Loucy (cell line): ENCODE measurements at regions not wholly inside any gene's neighbourhood (a gene's known extent, or its start where the extent isn't known, plus 50 kb on each side); places are given as distances from the start of the nearest gene placed in this dataset.

Source experiments
- H2AFZ ChIP-seq: fragments of 200-600 bp; sonication (generic); 2 replicates; pipeline ENCODE4 v1.6.0; 2016; ENCODE audit warnings: antibody characterized with exemption, mild to moderate bottlenecking, low read length, moderate library complexity
- H3F3A ChIP-seq: fragments of 200-600 bp; 2 replicates; pipeline ENCODE4 v1.6.0; 2016; ENCODE audit warnings: antibody characterized with exemption, low read depth, mild to moderate bottlenecking
- H3K27me3 ChIP-seq: fragments of 200-600 bp; sonication (generic); 2 replicates; pipeline ENCODE4 v1.6.1; 2014; ENCODE audit warnings: low read length, mild to moderate bottlenecking; ENCODE audit not compliant: insufficient read depth, poor library complexity, severe bottlenecking
- H3K36me3 ChIP-seq: fragments of 200-600 bp; sonication (generic); 2 replicates; pipeline ENCODE4 v1.6.1; 2016; ENCODE audit warnings: low read length; ENCODE audit not compliant: insufficient read depth
- H3K4me1 ChIP-seq: fragments of 200-600 bp; sonication (generic); 2 replicates; pipeline ENCODE4 v1.5.1; 2014; ENCODE audit warnings: low read length, mild to moderate bottlenecking; ENCODE audit not compliant: insufficient read depth, poor library complexity, severe bottlenecking
- H3K4me2 ChIP-seq: fragments of 200-600 bp; sonication (generic); 2 replicates; pipeline ENCODE4 v1.6.0; 2014; ENCODE audit warnings: antibody characterized with exemption, low read length, low read depth, mild to moderate bottlenecking; ENCODE audit not compliant: poor library complexity, severe bottlenecking
- H3K4me3 ChIP-seq: fragments of 200-600 bp; sonication (generic); 2 replicates; pipeline ENCODE4 v1.5.1; 2014; ENCODE audit warnings: low read length, mild to moderate bottlenecking, mixed read lengths; ENCODE audit not compliant: poor library complexity, severe bottlenecking
- H3K79me2 ChIP-seq: fragments of 200-600 bp; sonication (generic); 2 replicates; pipeline ENCODE4 v1.6.1; 2014; ENCODE audit warnings: low read length; ENCODE audit not compliant: insufficient read depth
- H3K9ac ChIP-seq: fragments of 200-600 bp; sonication (generic); 2 replicates; pipeline ENCODE4 v1.6.0; 2014; ENCODE audit warnings: mild to moderate bottlenecking, low read depth, low read length, moderate library complexity; ENCODE audit not compliant: poor library complexity, severe bottlenecking
- H3K9me2 ChIP-seq: fragments of 200-600 bp; sonication (generic); replicated peaks from 2 replicates; pipeline ENCODE4 v1.6.1; 2016; ENCODE audit warnings: low read depth, low read length, mixed read lengths
- H3K9me3 ChIP-seq: fragments of 200-600 bp; sonication (generic); 2 replicates; pipeline ENCODE4 v1.6.1; 2014; ENCODE audit warnings: mild to moderate bottlenecking, antibody characterized with exemption, low read length, low read depth; ENCODE audit not compliant: insufficient read depth
- H4K20me1 ChIP-seq: fragments of 200-600 bp; sonication (generic); 2 replicates; pipeline ENCODE4 v1.6.0; 2014; ENCODE audit warnings: antibody characterized with exemption, low read length, mild to moderate bottlenecking; ENCODE audit not compliant: insufficient read depth, poor library complexity, severe bottlenecking
- EZH2phosphoT487 ChIP-seq: fragments of 200-600 bp; IDR thresholded peaks from 2 replicates; pipeline ENCODE4 v1.6.1; 2018; ENCODE audit warnings: antibody characterized with exemption, mild to moderate bottlenecking, moderate library complexity, borderline replicate concordance
- TF ChIP-seq, protein P1 (sequence below): fragments of 200-600 bp; sonication (generic); conservative IDR thresholded peaks from 2 replicates; pipeline ENCODE4 v1.5.1; 2014; ENCODE audit warnings: mild to moderate bottlenecking, antibody characterized with exemption, low read length

DNA sequence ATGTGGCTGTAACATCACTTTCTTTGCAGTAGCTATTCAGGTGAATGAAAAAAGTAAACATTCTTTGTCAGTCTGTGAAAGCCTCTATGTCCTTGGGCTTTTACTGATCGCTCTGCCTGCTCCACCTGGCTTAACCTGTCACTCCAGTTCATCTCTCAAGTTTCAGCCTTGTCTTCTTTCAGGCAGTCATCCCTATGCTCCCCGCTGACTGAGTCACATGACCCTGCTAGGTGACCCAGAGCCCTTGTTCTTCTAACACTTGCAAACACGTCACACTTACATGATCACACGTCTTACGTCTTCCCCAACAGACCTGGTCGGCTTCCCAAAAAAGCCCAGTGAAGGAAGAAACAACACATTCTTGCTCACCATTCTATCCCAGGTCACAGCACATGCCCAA, 499.3 kb upstream of the TENM4 start:
- Histone ChIP-seq H3K9me2 (no peaks in the 10 kb centered on the region), H3K79me2 (no peaks in the 10 kb centered on the region), H3K9ac (no peak overlapping the region), H3K4me1 (no peaks in the 10 kb centered on the region), H3K4me2 (no peak overlapping the region), H2AFZ (no peak overlapping the region), H4K20me1 (no peaks in the 10 kb centered on the region), H3F3A (no peaks in the 10 kb centered on the region), H3K36me3 (no peaks in the 10 kb centered on the region), H3K27me3 (no peaks in the 10 kb centered on the region), H3K4me3 (no peak overlapping the region), H3K9me3 (no peaks in the 10 kb centered on the region)
- TF ChIP-seq, protein P1, sequence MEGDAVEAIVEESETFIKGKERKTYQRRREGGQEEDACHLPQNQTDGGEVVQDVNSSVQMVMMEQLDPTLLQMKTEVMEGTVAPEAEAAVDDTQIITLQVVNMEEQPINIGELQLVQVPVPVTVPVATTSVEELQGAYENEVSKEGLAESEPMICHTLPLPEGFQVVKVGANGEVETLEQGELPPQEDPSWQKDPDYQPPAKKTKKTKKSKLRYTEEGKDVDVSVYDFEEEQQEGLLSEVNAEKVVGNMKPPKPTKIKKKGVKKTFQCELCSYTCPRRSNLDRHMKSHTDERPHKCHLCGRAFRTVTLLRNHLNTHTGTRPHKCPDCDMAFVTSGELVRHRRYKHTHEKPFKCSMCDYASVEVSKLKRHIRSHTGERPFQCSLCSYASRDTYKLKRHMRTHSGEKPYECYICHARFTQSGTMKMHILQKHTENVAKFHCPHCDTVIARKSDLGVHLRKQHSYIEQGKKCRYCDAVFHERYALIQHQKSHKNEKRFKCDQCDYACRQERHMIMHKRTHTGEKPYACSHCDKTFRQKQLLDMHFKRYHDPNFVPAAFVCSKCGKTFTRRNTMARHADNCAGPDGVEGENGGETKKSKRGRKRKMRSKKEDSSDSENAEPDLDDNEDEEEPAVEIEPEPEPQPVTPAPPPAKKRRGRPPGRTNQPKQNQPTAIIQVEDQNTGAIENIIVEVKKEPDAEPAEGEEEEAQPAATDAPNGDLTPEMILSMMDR = no peak
- no peak for TF ChIP-seq EZH2phosphoT487

DNA sequence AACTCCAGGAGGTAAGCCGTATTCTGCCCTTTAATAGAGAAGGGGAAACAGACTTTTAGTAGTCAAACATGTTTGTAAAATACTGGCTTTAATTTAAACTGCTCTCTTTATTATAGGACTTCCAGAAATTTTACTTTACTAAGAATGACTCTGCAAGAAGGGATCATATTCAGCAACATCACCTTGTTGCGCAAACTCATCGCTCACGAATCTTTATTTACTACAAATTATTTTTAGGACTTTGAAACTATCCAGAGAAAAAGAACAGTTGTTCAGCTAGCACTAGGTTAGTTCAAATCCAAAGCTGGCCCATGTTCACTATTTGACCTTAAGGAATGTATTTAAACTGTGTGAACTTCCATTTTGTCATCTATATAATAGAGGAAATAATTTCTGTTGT, 498.3 kb upstream of the TENM4 start:
- Histone ChIP-seq H3K27me3 (no peaks in the 10 kb centered on the region), H3K79me2 (no peaks in the 10 kb centered on the region), H3K9ac (no peak overlapping the region), H3K9me2 (no peaks in the 10 kb centered on the region), H3K4me2 (no peak overlapping the region), H3K9me3 (no peaks in the 10 kb centered on the region), H3F3A (no peaks in the 10 kb centered on the region), H3K4me3 (no peak overlapping the region), H4K20me1 (no peaks in the 10 kb centered on the region), H3K36me3 (no peaks in the 10 kb centered on the region), H3K4me1 (no peaks in the 10 kb centered on the region), H2AFZ (no peak overlapping the region)
- no peak for TF ChIP-seq EZH2phosphoT487
- TF ChIP-seq, protein P1 = no peak

GRCh38 chr11:79937676-79938334, 497.0 kb upstream of the TENM4 start:
- no peaks in the 10 kb centered on the region for H3K79me2 ChIP-seq
- no peaks in the 10 kb centered on the region for H3K36me3 ChIP-seq
- H4K20me1 ChIP-seq = no peaks in the 10 kb centered on the region
- no peaks in the 10 kb centered on the region for H3F3A ChIP-seq
- H3K9me3 ChIP-seq = no peaks in the 10 kb centered on the region
- no peak overlapping the region for H3K4me2 ChIP-seq
- no peak overlapping the region for H3K4me3 ChIP-seq
- H3K4me1 ChIP-seq = no peaks in the 10 kb centered on the region
- no peaks in the 10 kb centered on the region for H3K27me3 ChIP-seq
- no peak overlapping the region for H3K9ac ChIP-seq
- no peak overlapping the region for H2AFZ ChIP-seq
- no peaks in the 10 kb centered on the region for H3K9me2 ChIP-seq
- TF ChIP-seq, protein P1 = no peak
- TF ChIP-seq EZH2phosphoT487 = no peak
